ENCODE measurements at regions not wholly inside any gene's neighbourhood (a gene's known extent, or its start where the extent isn't known, plus 50 kb on each side); places are given as distances from the start of the nearest gene placed in this dataset.

GRCh38 chr14:56056031-56056430, 62.2 kb upstream of the PELI2 start:
- H3K4me1 ChIP-seq: no peaks in the 10 kb centered on the region
- no peaks in the 10 kb centered on the region for H3K27me3 ChIP-seq (ENCODE audit: low read depth)
- ATAC-seq (no peak), DNase-seq (no peak)
- no peak for TF ChIP-seq CTCF (IDR thresholded peaks at IDR 0.05)
- intact Hi-C loops (cut with DNase I): no loop called here
- H3K9me3 ChIP-seq: no peaks in the 10 kb centered on the region
- no peaks in the 10 kb centered on the region for H3K36me3 ChIP-seq
- H3K4me3 ChIP-seq: no peak overlapping the region
- no peak overlapping the region for H3K27ac ChIP-seq

DNA sequence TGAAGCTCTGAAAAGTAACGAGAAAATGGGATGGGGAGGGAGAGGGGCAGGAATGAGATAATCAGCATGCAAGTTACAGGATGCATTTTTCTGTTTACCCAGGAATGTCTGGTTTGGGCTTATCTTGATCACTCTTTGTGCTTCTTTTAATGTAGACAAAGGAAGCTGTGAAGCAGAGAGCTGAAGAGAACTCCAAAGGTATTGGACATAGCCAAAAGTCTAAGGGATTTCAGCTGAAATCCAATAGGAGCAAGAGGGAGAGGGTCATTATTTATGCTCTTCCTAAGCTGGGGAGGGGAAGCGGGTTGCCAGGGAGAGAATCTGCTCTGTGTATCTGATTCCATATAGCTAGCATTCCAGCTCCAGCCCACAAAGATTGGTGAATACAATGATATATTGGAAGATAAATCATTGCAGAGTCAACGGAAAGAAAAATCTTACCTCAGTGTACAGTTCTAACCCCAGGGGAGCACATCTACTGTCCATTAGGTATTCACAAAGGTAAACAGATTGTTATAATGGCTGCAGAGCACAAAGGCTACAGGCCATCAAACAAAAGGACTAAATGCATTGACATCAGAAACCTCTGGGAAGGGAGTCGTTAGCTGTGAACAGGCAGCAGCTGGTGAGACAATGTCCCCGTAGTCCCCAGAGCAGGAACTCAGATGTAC, 61.0 kb upstream of the PELI2 start:
- H3K9me3 ChIP-seq: no peaks in the 10 kb centered on the region
- H3K4me3 ChIP-seq: no peak overlapping the region
- DNase-seq: no peak
- no peak for TF ChIP-seq CTCF (IDR thresholded peaks at IDR 0.05)
- H3K36me3 ChIP-seq: no peaks in the 10 kb centered on the region
- H3K27me3 ChIP-seq (ENCODE audit: low read depth): no peaks in the 10 kb centered on the region
- H3K4me1 ChIP-seq: no peaks in the 10 kb centered on the region
- no peak for ATAC-seq
- intact Hi-C loops (cut with DNase I): no loop called here
- no peak overlapping the region for H3K27ac ChIP-seq

- H3K27ac ChIP-seq: no peak overlapping the region
- intact Hi-C loops (cut with DNase I): no loop called here
- no peaks in the 10 kb centered on the region for H3K4me1 ChIP-seq
- no peaks in the 10 kb centered on the region for H3K9me3 ChIP-seq
- no peak for DNase-seq
- H3K4me3 ChIP-seq: no peak overlapping the region
- no peaks in the 10 kb centered on the region for H3K27me3 ChIP-seq (ENCODE audit: low read depth)
- no peak for ATAC-seq
- no peak for TF ChIP-seq CTCF (IDR thresholded peaks at IDR 0.05)
- H3K36me3 ChIP-seq: no peaks in the 10 kb centered on the region
Observed at GRCh38 chr14:56057767-56058166, 60.4 kb upstream of the PELI2 start.

DNA sequence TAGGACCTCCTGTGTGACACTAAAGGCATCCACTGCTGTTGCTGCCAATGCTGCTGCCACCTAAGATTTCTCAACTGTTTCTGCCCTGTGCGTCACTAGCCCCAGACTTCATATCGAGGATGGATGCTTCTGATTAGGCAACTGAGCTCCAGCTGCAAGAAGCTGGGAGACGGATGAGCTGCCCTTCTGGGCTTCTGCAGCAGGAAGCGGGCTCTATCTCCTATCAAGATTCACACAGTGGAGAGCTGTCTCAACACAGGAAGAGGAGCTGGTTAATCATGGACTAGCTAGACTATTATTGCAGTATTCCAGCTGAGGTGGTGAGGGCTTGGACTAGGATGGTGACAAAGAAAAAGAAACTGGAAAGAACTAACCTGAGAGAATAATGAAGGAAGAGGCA, 59.2 kb upstream of the PELI2 start:
- H3K4me1 ChIP-seq: no peaks in the 10 kb centered on the region

DNA sequence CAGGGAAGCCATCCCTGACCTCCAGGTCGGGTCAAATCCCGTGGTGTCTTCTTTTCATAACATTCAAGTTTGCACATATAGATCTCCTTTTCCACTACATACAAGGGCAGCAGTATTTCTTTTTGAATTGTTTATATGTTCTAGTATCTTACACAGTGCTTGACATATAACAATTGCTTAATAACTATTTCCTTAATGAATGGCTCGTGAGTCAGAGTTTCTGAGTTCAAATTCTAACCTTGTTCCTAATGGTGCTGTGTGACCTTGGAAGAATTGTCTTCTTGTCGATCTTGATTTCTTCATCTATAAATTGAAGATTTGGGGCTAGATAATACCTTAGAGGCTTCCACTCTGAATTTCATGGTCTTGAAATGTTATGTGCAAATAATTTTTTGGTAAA, 57.2 kb upstream of the PELI2 start:
- ATAC-seq (no peak), DNase-seq (no peak)
- TF ChIP-seq CTCF (IDR thresholded peaks at IDR 0.05): no peak
- H3K27ac ChIP-seq: no peak overlapping the region
- intact Hi-C loops (cut with DNase I): no loop called here
- H3K4me3 ChIP-seq: no peak overlapping the region
- no peaks in the 10 kb centered on the region for H3K4me1 ChIP-seq
- H3K36me3 ChIP-seq: no peaks in the 10 kb centered on the region
- no peaks in the 10 kb centered on the region for H3K27me3 ChIP-seq (ENCODE audit: low read depth)
- H3K9me3 ChIP-seq: no peaks in the 10 kb centered on the region

More for the DNA sequence above, 59.2 kb upstream of the PELI2 start:
- no peak overlapping the region for H3K4me3 ChIP-seq
- peak; percentile 29 to 43 for ATAC-seq
- H3K36me3 ChIP-seq: no peaks in the 10 kb centered on the region
- no peaks in the 10 kb centered on the region for H3K9me3 ChIP-seq
- TF ChIP-seq CTCF (IDR thresholded peaks at IDR 0.05): no peak
- no peak for DNase-seq
- no peak overlapping the region for H3K27ac ChIP-seq
- intact Hi-C loops (cut with DNase I): no loop called here
- no peaks in the 10 kb centered on the region for H3K27me3 ChIP-seq (ENCODE audit: low read depth)

All from lower lobe of right lung (tissue), 2 donors.